ENCODE measurements at regions not wholly inside any gene's neighbourhood (a gene's known extent, or its start where the extent isn't known, plus 50 kb on each side); places are given as distances from the start of the nearest gene placed in this dataset.
A peak's percentile ranks its signal among the peaks of the same experiment; 100 is the strongest.

- no peaks in the 10 kb centered on the region for H3K27me3 ChIP-seq (ENCODE audit: control insufficient read depth in 2 of 2, insufficient read depth in 2 of 2, low read length in 2 of 2)
- POLR2A ChIA-PET: no interaction called here
- Mint-ChIP-seq H3K27ac (no peak overlapping the region), H3K4me3 (peak overlapping the region in 1 of 10 donors; percentile 31), H3K27me3 (no peaks in the 10 kb centered on the region), H3K4me1 (peaks cover 16 to 39% (median 24%) of the 10 kb centered on the region in 7 donors), H3K9me3 (no peaks in the 10 kb centered on the region), H3K36me3 (no peaks in the 10 kb centered on the region)
- DNase-seq (no peak), ATAC-seq (no peak)
- intact Hi-C loops (cut with micrococcal nuclease): no loop called here
- H3K4me3 ChIP-seq (ENCODE audit: low read length): no peak overlapping the region
- no peaks in the 10 kb centered on the region for H3K36me3 ChIP-seq (ENCODE audit: control insufficient read depth in 2 of 3, insufficient read depth in 3 of 3, low read length in 3 of 3)
- H3K27ac ChIP-seq (ENCODE audit: low read depth, low read length): no peak overlapping the region
- CTCF ChIA-PET: no interaction called here
- peaks cover 4 to 36% of the 10 kb centered on the region in 2 donors for H3K4me1 ChIP-seq (ENCODE audit: control insufficient read depth in 2 of 2, insufficient read depth in 2 of 2, low read length in 2 of 2)
- no peaks in the 10 kb centered on the region for H3K9me3 ChIP-seq (ENCODE audit: control insufficient read depth in 2 of 3, low read length in 3 of 3)
Observed at GRCh38 chr11:10627816-10628215, 59.4 kb upstream of the LYVE1 start.

GRCh38 chr11:10627291-10627690 lies 58.8 kb upstream of the LYVE1 start:
- ChIA-PET POLR2A (no interaction called here), CTCF (interaction anchor here (0.7 kb wide), 1 partner anchor 9 kb away, joined by 3 read pairs; no protein-coding TSS in a partner anchor)
- Mint-ChIP-seq H3K27ac (peak overlapping the region in 1 of 9 donors; percentile 36), H3K36me3 (no peaks in the 10 kb centered on the region), H3K4me3 (peak overlapping the region in 1 of 10 donors; percentile 31), H3K27me3 (no peaks in the 10 kb centered on the region), H3K9me3 (no peaks in the 10 kb centered on the region), H3K4me1 (peaks cover 17 to 41% (median 24%) of the 10 kb centered on the region in 7 donors)
- no peak for ATAC-seq
- H3K9me3 ChIP-seq (ENCODE audit: control insufficient read depth in 2 of 3, low read length in 3 of 3): no peaks in the 10 kb centered on the region
- intact Hi-C loops (cut with micrococcal nuclease): no loop called here
- peaks cover 4 to 36% of the 10 kb centered on the region in 2 donors for H3K4me1 ChIP-seq (ENCODE audit: control insufficient read depth in 2 of 2, insufficient read depth in 2 of 2, low read length in 2 of 2)
- H3K27ac ChIP-seq (ENCODE audit: low read depth, low read length): no peak overlapping the region
- no peak overlapping the region for H3K4me3 ChIP-seq (ENCODE audit: low read length)
- H3K36me3 ChIP-seq (ENCODE audit: control insufficient read depth in 2 of 3, insufficient read depth in 3 of 3, low read length in 3 of 3): no peaks in the 10 kb centered on the region
- DNase-seq: no peak
- H3K27me3 ChIP-seq (ENCODE audit: control insufficient read depth in 2 of 2, insufficient read depth in 2 of 2, low read length in 2 of 2): no peaks in the 10 kb centered on the region

- intact Hi-C loops (cut with micrococcal nuclease): no loop called here
- Histone ChIP-seq H3K27ac (ENCODE audit: low read depth, low read length) (no peak overlapping the region), H3K4me1 (ENCODE audit: control insufficient read depth in 2 of 2, insufficient read depth in 2 of 2, low read length in 2 of 2) (peaks cover 4 to 36% of the 10 kb centered on the region in 2 donors), H3K27me3 (ENCODE audit: control insufficient read depth in 2 of 2, insufficient read depth in 2 of 2, low read length in 2 of 2) (no peaks in the 10 kb centered on the region), H3K9me3 (ENCODE audit: control insufficient read depth in 2 of 3, low read length in 3 of 3) (no peaks in the 10 kb centered on the region), H3K4me3 (ENCODE audit: low read length) (no peak overlapping the region), H3K36me3 (ENCODE audit: control insufficient read depth in 2 of 3, insufficient read depth in 3 of 3, low read length in 3 of 3) (no peaks in the 10 kb centered on the region)
- Mint-ChIP-seq H3K27ac (no peak overlapping the region), H3K27me3 (no peaks in the 10 kb centered on the region), H3K4me3 (no peak overlapping the region), H3K36me3 (no peaks in the 10 kb centered on the region), H3K9me3 (no peaks in the 10 kb centered on the region), H3K4me1 (peaks cover 17 to 43% (median 32%) of the 10 kb centered on the region in 7 donors)
- POLR2A ChIA-PET: interaction anchor here (0.8 kb wide), 1 partner anchor 116 kb away, joined by 3 read pairs; no protein-coding TSS in a partner anchor
- CTCF ChIA-PET: interaction anchor here (1.6 kb wide), 1 partner anchor 30 kb away, joined by 3 read pairs; no protein-coding TSS in a partner anchor
- DNase-seq (no peak), ATAC-seq (no peak)
Observed at GRCh38 chr11:10625982-10626311, 57.5 kb upstream of the LYVE1 start.

GRCh38 chr11:10625281-10625981 lies 57.0 kb upstream of the LYVE1 start:
- peak overlapping the region in 2 of 10 donors; percentile 12 to 23 for H3K4me3 Mint-ChIP-seq
- POLR2A ChIA-PET: no interaction called here
- no peaks in the 10 kb centered on the region for H3K27me3 Mint-ChIP-seq
- H3K27ac Mint-ChIP-seq: peak overlapping the region in 5 of 9 donors; percentile 48 to 83 (median 58)
- no peaks in the 10 kb centered on the region for H3K9me3 Mint-ChIP-seq
- Histone ChIP-seq H3K9me3 (ENCODE audit: control insufficient read depth in 2 of 3, low read length in 3 of 3) (no peaks in the 10 kb centered on the region), H3K4me3 (ENCODE audit: low read length) (no peak overlapping the region), H3K27me3 (ENCODE audit: control insufficient read depth in 2 of 2, insufficient read depth in 2 of 2, low read length in 2 of 2) (no peaks in the 10 kb centered on the region), H3K27ac (ENCODE audit: low read depth, low read length) (no peak overlapping the region), H3K4me1 (ENCODE audit: control insufficient read depth in 2 of 2, insufficient read depth in 2 of 2, low read length in 2 of 2) (peaks cover 4 to 36% of the 10 kb centered on the region in 2 donors), H3K36me3 (ENCODE audit: control insufficient read depth in 2 of 3, insufficient read depth in 3 of 3, low read length in 3 of 3) (no peaks in the 10 kb centered on the region)
- ATAC-seq (no peak), DNase-seq (no peak)
- CTCF ChIA-PET: interaction anchor here (1.6 kb wide), 1 partner anchor 31 kb away, joined by 3 read pairs; no protein-coding TSS in a partner anchor
- intact Hi-C loops (cut with micrococcal nuclease): no loop called here
- H3K36me3 Mint-ChIP-seq: no peaks in the 10 kb centered on the region
- H3K4me1 Mint-ChIP-seq: peaks cover 17 to 41% (median 30%) of the 10 kb centered on the region in 7 donors

GRCh38 chr11:10623797-10624761 lies 55.6 kb upstream of the LYVE1 start:
- no peak for ATAC-seq
- Mint-ChIP-seq H3K27ac (peak overlapping the region; percentile 85 to 96 (median 91)), H3K4me3 (peak overlapping the region; percentile 36 to 82 (median 70)), H3K27me3 (peaks cover 0 to 2% (median 0%) of the 10 kb centered on the region in 5 donors), H3K4me1 (peaks cover 17 to 36% (median 25%) of the 10 kb centered on the region in 7 donors), H3K9me3 (no peaks in the 10 kb centered on the region), H3K36me3 (no peaks in the 10 kb centered on the region)
- H3K27ac ChIP-seq (ENCODE audit: low read depth, low read length): peak overlapping the region; percentile 24
- CTCF ChIA-PET: interaction anchor here (0.5 to 1.0 kb wide), 4 partner anchors 14 to 408 kb away, joined by 3 to 7 read pairs (median 3); no protein-coding TSS in a partner anchor
- H3K4me3 ChIP-seq (ENCODE audit: low read length): peak overlapping the region; percentile 24
- H3K4me1 ChIP-seq (ENCODE audit: control insufficient read depth in 2 of 2, insufficient read depth in 2 of 2, low read length in 2 of 2): peaks cover 4 to 35% of the 10 kb centered on the region in 2 donors
- H3K27me3 ChIP-seq (ENCODE audit: control insufficient read depth in 2 of 2, insufficient read depth in 2 of 2, low read length in 2 of 2): no peaks in the 10 kb centered on the region
- intact Hi-C loops (cut with micrococcal nuclease): loop anchor here in 1 of 2 donors (5.0 kb wide), 1 partner anchor 82 kb away; the partner anchor contains the start of gene RNF141
- DNase-seq: no peak
- no peaks in the 10 kb centered on the region for H3K9me3 ChIP-seq (ENCODE audit: control insufficient read depth in 2 of 3, low read length in 3 of 3)
- POLR2A ChIA-PET: interaction anchor here (1.0 kb wide), 1 partner anchor 210 kb away, joined by 3 read pairs; no protein-coding TSS in a partner anchor
- H3K36me3 ChIP-seq (ENCODE audit: control insufficient read depth in 2 of 3, insufficient read depth in 3 of 3, low read length in 3 of 3): no peaks in the 10 kb centered on the region

All from naive thymus-derived CD4-positive, alpha-beta T cell (primary cell).